Glutamatergic neuron (in vitro differentiated cells): ENCODE measurements at regions not wholly inside any gene's neighbourhood (a gene's known extent, or its start where the extent isn't known, plus 50 kb on each side); places are given as distances from the start of the nearest gene placed in this dataset.

Experiments
- DNase-seq: peaks from one replicate; pipeline ENCODE4 v3.0.0; 2022
- H3K27ac Mint-ChIP-seq: one replicate; pipeline ENCODE4 v1.8.0; 2020; ENCODE audit warnings: mild to moderate bottlenecking, mixed read lengths, inconsistent platforms; ENCODE audit not compliant: unreplicated experiment
- H3K27me3 Mint-ChIP-seq: one replicate; pipeline ENCODE4 v1.8.0; 2020; ENCODE audit warnings: mild to moderate bottlenecking, moderate library complexity, mixed read lengths, inconsistent platforms; ENCODE audit not compliant: unreplicated experiment
- H3K36me3 Mint-ChIP-seq: one replicate; pipeline ENCODE4 v1.8.0; 2020; ENCODE audit warnings: mild to moderate bottlenecking, mixed read lengths, inconsistent platforms; ENCODE audit not compliant: unreplicated experiment
- H3K4me1 Mint-ChIP-seq: one replicate; pipeline ENCODE4 v1.8.0; 2020; ENCODE audit warnings: mild to moderate bottlenecking, low read depth, mixed read lengths, inconsistent platforms; ENCODE audit not compliant: unreplicated experiment
- H3K4me3 Mint-ChIP-seq: one replicate; pipeline ENCODE4 v1.8.0; 2020; ENCODE audit warnings: mild to moderate bottlenecking, mixed read lengths, inconsistent platforms; ENCODE audit not compliant: unreplicated experiment
- H3K9me3 Mint-ChIP-seq: one replicate; pipeline ENCODE4 v1.8.0; 2020; ENCODE audit warnings: mild to moderate bottlenecking, moderate library complexity, mixed read lengths, inconsistent platforms; ENCODE audit not compliant: unreplicated experiment
- TF ChIP-seq, protein P1 (sequence below): fragments of 200-600 bp; sonication (generic); IDR thresholded peaks from one replicate; pipeline ENCODE4 v1.5.0; 2021; ENCODE audit not compliant: partially characterized antibody, unreplicated experiment

DNA sequence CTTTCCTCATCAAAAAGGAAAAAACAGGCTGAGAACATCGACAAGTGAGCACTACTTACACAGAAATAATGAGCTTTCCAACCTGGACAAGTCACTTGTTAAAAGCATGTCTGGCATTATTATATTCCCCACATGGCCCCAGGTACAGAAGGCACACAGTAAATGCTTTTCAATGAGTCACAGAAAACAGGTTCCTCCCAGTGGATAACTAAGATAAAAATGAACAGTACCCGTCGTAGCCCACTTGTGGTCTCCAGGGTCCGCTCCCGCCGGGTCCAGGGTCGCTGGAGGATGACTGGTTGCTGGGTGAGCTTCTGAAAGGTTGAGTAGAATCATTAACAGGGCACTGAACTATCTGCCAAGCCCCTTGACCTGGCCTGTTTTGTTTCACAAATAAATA, 186.6 kb downstream of the SIPA1L2 start:
- Mint-ChIP-seq H3K4me1 (peaks cover 9% of the 10 kb centered on the region), H3K27me3 (peaks cover 2% of the 10 kb centered on the region), H3K9me3 (peaks cover 5% of the 10 kb centered on the region), H3K36me3 (no peaks in the 10 kb centered on the region), H3K4me3 (no peak overlapping the region), H3K27ac (no peak overlapping the region)
- DNase-seq, result no peak
- TF ChIP-seq, protein P1, sequence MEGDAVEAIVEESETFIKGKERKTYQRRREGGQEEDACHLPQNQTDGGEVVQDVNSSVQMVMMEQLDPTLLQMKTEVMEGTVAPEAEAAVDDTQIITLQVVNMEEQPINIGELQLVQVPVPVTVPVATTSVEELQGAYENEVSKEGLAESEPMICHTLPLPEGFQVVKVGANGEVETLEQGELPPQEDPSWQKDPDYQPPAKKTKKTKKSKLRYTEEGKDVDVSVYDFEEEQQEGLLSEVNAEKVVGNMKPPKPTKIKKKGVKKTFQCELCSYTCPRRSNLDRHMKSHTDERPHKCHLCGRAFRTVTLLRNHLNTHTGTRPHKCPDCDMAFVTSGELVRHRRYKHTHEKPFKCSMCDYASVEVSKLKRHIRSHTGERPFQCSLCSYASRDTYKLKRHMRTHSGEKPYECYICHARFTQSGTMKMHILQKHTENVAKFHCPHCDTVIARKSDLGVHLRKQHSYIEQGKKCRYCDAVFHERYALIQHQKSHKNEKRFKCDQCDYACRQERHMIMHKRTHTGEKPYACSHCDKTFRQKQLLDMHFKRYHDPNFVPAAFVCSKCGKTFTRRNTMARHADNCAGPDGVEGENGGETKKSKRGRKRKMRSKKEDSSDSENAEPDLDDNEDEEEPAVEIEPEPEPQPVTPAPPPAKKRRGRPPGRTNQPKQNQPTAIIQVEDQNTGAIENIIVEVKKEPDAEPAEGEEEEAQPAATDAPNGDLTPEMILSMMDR, result no peak

DNA sequence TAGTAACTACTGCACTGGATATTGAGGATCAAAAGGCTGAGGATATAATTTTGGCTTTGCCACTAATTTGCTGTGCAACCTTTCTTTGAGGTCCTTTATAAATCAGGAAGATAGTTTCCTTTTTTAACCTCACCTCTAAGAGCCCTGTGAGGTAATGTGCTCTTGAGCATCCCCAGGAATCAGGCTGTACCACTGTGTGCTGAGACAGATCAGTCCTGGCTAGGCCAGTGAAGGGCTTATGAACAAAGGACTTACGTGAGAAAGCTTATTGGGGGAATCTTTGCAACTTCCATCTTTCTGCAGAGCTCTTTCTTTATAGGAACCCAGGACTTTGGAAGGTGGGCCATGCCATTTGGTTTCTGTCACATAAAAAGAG, 188.9 kb downstream of the SIPA1L2 start:
- Mint-ChIP-seq H3K9me3 (peaks cover 7% of the 10 kb centered on the region), H3K4me3 (no peak overlapping the region), H3K27me3 (peaks cover 4% of the 10 kb centered on the region), H3K27ac (no peak overlapping the region), H3K4me1 (peaks cover 3% of the 10 kb centered on the region), H3K36me3 (no peaks in the 10 kb centered on the region)
- TF ChIP-seq, protein P1, result no peak
- DNase-seq, result no peak

DNA sequence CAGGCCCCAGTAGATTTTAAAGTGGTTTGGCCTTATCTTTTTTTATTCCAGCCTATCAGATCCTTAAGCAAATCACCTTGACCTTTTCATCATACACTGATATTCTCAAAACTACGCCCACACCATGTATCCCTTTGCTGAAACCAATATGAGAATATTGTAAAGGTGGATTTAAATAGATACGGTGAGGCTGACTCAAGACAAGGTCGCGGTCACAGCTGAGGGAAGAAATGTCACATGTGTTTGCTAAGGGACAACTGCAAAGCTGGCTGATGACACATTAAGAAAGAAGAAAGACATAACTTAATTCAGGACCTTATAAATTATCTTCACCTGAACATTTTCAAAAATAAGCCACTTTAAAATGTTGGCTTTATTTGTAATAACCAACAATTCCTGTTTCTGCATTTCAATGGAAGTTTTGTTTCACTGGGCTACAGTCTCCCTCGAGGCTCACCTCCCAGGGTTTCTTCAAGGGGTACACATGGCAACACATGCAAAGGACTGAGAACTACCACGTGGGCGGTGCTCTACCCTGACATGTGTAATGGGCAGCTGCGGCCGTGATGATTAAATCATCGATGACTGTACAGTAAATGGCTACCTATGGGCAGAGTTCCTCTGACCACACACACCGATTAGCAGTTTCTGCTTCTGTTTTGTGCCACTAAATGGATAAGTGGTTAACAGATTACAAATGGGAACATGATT, 189.5 kb downstream of the SIPA1L2 start:
- H3K4me1 Mint-ChIP-seq, result peaks cover 3% of the 10 kb centered on the region
- TF ChIP-seq, protein P1, result no peak
- no peak overlapping the region for H3K4me3 Mint-ChIP-seq
- DNase-seq, result no peak
- H3K36me3 Mint-ChIP-seq, result no peaks in the 10 kb centered on the region
- H3K9me3 Mint-ChIP-seq, result peaks cover 7% of the 10 kb centered on the region
- peaks cover 4% of the 10 kb centered on the region for H3K27me3 Mint-ChIP-seq
- no peak overlapping the region for H3K27ac Mint-ChIP-seq

DNA sequence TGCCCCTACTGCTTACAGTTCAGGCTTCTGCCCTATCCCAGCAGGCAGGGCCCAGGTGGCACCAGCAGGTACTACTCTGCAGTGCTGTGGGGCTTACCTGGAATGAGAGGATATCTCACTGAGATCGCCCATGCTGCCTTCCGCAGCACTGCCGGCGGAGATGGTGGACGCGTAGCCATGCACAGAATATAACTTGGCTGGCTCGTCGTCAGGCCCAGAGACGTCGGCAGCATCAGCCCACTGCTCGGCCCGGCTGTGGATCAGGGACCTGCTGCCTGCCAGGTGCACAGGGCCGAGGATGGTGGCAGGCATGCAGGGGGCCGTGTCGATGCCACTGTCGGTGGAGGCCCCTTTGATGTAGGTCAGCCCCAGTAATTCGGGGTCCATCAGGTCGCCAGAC, 190.9 kb downstream of the SIPA1L2 start:
- no peak for DNase-seq
- H3K27ac Mint-ChIP-seq, result no peak overlapping the region
- peaks cover 5% of the 10 kb centered on the region for H3K9me3 Mint-ChIP-seq
- peaks cover 3% of the 10 kb centered on the region for H3K4me1 Mint-ChIP-seq
- no peak overlapping the region for H3K4me3 Mint-ChIP-seq
- TF ChIP-seq, protein P1, result no peak
- H3K36me3 Mint-ChIP-seq, result no peaks in the 10 kb centered on the region
- H3K27me3 Mint-ChIP-seq, result peaks cover 4% of the 10 kb centered on the region

DNA sequence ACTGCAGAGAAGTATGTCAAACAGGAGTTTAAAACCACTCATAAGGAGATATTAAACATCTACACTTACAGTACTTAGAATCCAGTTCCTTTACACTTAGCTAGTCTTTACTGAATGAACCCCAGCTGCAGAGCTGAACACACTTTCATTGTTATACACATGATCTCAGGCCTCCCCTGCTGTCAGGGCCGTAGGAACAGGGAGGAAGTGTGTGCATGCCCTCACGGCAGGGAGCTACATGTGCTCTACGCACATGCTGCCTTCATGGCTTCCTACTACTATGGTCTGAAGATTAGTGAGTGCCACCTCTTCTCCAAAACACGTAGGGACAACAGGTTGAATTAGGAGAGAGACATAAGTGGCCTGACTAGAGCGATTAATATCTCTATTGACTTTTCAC, 191.5 kb downstream of the SIPA1L2 start:
- Mint-ChIP-seq H3K9me3 (peaks cover 5% of the 10 kb centered on the region), H3K27me3 (peaks cover 4% of the 10 kb centered on the region), H3K27ac (no peak overlapping the region), H3K4me3 (no peak overlapping the region), H3K36me3 (no peaks in the 10 kb centered on the region), H3K4me1 (peaks cover 3% of the 10 kb centered on the region)
- DNase-seq, result no peak
- TF ChIP-seq, protein P1, result no peak
